GM04503 (cell line): ENCODE measurements at regions not wholly inside any gene's neighbourhood (a gene's known extent, or its start where the extent isn't known, plus 50 kb on each side); places are given as distances from the start of the nearest gene placed in this dataset.
"Not testable (repeated sequence)": the region's sequence is repeated elsewhere in the genome, so short reads cannot be mapped to it uniquely, and the experiment has no call there.

Source experiments
- DNase-seq: peaks from one replicate; pipeline ENCODE4 v3.0.0-alpha.2; 2012; ENCODE audit warnings: low read depth

DNA sequence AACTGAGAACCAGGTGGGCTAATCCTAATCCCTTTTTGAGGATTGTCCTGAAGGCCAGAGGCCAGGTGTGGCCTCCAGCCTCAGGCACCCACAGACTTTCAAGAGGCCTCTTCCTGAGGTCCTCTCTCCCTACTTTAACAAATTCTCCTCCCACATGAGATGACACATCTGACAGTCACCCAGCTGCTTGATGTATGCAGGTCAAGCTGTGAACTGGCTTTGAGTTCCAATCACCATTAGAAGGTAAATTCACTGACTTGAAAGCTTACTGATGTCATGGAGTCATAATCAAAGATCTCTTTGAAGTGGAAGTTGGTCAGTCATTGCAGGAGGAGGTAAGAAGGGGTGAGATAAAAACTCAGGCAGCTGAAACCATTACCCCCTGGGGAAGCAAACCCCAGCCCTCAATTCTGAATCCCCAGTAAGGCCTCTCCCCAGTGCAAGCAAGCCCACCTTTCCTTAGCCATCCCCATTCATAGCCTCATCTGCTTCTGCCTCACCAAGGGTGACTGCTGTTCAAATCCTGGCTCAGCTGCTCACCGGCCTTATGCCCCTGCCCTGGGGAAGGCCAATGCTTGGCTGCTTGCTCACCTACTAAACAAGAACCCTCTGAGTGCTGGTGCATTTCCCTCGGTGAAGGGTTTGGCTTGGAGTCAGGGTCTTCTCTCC lies 196.3 kb downstream of the BCL2L11 start:
- not testable (repeated sequence) for DNase-seq

DNA sequence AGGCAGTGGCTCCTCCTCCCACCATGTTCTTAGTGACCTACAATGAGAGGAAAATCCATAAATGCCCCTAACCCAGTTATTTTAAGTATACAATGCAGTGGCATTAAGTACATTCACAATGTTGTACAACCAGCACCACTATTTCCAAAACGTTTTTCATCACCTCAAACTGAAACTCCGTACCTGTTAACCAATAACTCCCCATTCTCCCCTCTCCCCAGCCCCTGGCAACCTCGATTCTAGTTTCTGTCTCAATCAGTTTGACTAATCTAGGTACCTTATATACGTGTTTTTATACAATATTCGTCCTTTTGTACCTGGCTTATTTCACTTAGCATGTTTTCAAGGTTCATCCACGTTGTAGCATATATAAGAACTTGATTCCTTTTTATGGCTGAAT lies 198.8 kb downstream of the BCL2L11 start:
- DNase-seq = not testable (repeated sequence)

DNA sequence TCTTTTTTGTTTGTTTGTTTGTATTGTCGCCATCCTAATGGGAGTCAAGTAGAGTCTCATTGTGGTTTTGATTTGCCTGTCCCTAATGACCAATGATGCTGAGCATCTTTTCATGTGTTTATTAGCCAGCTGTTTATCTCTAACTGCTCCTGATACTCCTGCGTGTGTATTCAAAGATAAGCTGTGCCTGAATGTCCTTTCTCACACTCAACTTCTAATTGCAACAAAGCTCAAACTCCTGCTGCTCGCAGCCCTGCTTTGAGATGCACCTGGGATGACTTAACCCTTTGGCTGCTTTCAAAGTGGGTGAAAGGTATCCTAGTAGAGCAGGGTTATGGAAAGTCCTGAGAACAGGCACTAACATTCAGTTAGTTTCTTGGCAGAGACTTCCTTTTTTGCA lies 199.6 kb downstream of the BCL2L11 start:
- DNase-seq = not testable (repeated sequence)

DNA sequence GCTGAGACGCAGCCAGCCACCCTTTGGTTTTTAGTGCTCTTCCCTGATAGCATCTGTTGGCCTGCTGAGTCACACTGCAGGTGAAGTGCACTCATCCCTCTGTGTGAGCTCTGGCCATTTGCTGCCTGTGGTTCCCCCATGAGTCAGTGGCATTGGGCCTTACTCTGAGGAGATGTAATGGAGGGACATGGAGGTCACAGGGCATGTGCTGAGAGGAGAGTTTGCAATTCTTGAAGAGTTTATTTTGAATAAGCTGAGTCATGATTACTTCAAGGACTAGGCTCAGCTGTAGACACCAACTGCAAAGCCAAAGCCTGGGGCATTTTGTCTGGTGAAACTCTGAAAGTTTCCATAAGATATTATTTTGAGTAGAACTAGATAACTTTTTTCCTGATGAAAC lies 200.3 kb downstream of the BCL2L11 start:
- peak; percentile 57 for DNase-seq

DNA sequence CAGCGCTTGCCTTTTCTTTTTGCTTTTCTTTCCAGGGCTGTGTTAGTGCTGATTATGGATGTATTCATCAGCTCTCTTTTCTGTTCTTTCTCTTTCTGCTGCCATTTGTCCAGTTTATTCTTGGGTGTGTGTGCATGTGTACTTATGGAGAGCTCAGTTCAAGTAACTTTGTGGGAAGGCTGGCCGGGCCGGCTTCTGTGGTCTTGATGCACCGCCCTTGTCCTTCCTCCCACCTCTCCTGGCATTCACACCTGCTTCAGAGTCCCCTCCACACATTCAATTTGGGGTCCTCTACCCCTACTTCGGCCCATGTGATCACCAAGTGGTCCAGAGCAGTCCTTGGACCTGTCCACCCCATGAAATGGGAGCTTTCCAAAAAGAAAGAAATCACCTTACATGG lies 202.7 kb downstream of the BCL2L11 start:
- not testable (repeated sequence) for DNase-seq

DNA sequence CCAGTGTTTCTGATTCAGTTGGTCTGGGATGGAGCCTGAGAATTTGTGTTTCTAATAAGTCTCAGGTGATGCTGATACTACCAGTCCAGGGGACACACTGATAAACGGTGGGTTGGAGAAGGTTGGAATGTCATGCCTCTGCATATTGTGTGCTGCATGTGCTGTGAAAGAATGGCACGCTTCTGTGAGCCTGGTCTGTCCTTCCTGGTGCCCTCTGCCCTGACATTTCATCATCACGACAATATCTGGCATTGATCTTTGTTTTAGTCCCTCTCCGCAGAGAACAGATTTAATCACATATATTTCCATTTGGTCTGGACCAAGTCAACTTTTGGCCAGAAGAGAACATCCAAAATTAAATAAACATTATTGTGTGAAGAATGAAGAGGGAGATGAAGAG lies 207.0 kb downstream of the BCL2L11 start:
- not testable (repeated sequence) for DNase-seq

DNA sequence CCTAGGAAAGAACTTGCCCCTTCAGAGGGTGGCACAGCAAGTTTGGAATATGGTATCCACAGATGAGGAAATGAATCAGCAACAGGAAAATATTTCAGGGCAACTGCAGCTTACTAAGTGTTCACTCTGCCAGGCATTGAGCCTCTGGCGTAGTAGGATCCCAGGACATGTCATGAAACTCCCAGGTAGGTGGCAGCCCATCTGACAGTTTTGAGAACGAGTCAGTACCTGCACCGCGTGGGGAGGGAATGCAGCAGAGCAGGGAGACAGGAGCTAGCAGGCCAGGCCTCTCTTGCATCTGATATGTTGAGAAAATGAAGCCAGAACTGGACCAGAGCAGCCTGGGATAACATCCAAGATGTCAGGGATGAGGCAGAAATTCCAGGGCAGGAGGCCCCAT lies 208.6 kb downstream of the BCL2L11 start:
- not testable (repeated sequence) for DNase-seq

DNA sequence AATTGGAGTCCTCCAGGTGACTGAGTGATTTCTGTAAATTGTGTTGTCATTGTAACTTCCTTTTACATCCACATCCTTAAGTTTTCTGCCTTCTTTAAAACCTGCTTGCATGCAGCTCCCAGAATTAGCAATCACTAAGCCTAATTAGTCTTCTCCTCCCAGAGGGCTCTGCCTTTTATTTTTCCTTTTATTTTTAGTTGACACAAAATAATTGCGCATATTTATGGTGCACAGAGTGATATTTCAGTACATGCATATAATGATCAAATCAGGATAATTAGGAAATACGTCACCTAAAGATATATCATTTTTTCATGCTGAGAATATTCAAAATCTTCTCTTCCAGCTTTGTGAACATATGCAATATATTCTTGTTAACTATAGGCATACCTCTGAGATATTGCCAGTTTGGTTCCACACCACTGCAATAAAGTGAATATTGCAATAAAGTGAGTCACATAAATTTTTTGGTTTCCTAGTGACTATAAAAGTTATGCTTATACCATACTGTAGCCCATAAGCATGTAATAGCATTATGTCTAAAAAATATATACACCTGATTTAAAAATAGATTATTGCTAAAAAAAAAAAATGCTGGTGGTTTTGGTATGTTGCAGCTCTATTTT lies 210.5 kb downstream of the BCL2L11 start:
- DNase-seq = not testable (repeated sequence)

DNA sequence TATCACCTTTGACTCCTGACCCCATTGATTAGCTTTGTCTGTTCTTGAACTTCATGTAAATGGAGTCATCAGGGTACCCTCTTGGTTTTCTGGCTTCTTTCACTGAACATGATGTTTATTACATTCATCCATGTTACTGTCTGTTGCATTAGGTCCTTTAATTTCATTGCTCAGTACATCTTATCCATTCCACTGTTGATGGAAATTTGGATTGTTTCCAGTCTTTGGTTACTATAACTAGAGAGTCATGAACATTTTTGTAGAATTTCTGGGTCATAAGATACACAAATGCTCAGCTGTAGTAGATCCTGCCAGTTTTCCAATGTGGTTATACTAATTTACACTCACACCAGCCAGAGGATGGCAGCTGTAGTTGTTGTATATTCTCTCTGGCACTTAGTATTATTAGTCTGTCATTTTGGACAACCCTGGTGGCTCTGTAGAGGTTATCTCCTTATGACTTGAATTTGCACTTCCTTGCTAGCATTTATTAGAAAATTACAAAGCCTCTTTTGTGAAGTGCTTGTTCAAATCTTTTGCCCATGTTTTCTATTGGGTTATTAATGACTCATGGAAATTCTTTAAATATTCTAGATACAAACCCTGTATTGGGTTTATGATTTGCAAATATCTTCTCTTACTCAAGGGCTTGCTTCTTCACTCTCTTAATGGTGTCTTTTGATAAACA lies 214.7 kb downstream of the BCL2L11 start:
- DNase-seq = not testable (repeated sequence)

DNA sequence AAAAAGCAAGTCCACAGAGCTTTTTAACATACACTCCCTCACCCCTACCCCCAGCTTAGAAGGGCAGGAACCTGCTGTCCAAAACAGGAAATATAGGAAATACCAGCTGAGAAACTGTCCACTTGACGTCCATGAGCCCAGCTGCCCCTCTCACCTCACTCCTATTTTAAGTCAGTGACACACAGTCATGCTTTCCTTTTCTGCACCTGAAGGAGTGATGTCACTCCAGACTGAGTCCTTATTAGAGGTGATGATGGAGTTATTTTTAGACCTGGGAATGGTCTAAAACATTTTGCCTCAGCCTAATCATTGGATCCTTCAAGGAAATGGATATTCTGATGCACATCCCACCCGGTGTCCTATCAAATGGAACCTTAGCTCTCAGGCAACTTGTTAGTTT lies 217.8 kb downstream of the BCL2L11 start:
- not testable (repeated sequence) for DNase-seq

DNA sequence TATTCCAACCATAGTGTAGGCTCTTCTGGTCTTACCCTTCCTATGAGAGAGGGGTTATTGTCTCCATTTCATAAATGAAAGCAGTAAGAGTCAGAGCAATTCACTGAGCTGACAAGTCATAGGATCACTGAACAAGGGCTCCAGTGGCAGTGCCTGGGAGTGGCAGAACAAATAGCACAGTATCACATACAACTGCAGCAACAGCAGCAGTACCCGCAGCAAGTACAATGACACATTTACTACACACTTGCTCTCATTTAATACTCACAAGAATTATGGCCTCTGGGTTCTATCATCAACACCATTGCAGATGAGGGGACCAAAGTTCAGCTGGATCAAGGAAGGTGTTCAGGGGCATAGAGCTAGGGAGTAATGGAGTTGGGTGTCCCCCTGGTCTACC lies 218.8 kb downstream of the BCL2L11 start:
- not testable (repeated sequence) for DNase-seq

DNA sequence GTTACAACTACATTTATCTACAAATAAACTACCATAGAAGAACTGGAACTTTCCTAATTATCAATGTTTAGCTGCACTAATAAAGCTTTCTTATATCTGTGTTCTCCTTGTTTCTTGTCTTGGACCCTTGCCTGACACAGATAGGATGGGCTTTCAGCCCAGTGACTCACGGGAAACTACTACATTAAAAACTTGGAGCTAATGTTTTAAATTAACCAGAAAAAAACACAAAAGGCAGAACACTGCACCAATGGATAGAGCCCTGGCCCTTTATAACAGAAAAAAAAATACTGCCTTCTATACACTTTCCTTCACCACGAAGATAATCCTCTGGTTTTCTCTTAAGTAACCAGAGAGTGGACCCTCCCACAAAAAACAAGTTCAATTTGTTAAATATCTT lies 223.9 kb downstream of the BCL2L11 start:
- DNase-seq = not testable (repeated sequence)

DNA sequence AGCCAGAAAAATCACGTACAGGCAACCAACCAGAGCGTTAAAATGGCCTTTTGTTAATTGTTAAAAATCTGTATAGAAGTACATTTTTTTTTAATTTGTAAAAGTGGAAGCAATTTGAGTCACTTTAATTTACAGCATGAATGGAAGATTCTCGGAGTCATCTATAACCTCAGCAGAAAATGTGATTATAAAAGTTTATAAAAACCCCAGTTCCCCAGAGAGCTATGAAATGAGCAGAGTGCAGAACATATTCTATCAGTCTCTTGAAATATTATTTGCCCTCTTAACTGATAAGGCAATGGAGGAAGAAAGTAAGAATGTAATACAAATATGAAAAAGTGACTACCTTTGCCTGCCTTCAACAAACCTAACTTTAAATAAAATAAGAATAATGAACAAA lies 224.7 kb downstream of the BCL2L11 start:
- not testable (repeated sequence) for DNase-seq

DNA sequence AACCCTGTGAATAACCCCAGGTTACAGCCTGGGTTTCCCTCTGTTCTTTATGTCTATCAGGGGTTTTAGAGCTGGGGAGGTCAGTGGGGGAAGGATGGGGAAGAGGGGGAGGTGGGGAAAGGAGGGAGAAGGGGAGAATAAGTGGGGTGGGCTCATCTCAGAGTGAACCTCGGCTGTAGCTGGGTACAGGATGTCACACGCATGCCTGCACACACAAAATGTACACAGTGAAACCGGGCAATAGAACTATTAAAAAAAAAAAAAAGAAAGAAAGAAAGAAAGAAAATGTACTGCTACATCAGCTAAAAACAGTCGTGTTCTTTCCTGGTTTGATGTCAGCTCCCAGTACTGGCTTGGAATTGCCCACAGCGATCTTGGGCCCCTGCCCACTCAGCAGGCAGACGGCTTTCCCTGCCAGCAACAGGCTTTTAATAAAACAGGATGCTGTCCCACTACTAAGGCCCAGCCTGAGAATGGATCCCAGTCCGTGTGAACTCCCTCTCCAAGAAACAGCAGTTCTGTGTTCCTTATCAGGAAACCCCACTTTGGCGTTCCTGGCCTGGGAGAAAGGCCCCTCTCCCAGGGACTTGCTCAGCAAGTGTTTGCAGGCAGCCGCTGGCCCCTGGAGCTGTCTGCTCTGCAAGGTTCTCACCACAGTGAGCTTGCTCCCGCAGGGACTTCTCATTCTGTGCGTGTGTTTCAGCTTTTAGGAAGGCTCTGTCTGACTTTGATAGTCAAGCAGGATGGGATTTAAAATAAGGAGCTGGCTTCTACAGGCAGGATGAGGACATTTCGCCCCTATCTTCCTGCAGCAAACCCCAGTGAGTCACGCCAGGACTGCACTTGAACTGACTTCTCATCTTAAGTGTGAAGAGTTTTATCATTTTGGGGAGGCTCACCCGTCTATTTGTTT lies 225.6 kb downstream of the BCL2L11 start:
- not testable (repeated sequence) for DNase-seq

DNA sequence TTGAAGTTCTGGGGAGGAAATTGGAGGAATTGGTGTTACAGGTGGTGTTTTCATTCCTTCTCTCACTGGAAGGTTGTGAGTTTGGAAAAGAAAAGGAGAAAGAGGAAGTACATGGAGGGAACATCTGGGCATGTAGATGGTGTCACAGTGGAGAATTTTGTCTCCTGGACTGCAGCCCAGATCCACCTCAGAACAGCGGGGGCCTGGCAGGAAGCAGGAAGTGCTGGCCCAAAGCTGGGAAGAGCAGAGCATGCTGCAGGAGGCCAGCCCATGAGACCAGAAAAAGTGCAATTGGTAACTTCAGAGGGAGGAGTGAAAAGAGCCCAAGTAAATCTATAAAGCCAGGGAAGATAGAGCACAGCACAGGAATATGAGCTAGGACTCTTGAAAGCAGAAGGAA lies 227.0 kb downstream of the BCL2L11 start:
- not testable (repeated sequence) for DNase-seq

DNA sequence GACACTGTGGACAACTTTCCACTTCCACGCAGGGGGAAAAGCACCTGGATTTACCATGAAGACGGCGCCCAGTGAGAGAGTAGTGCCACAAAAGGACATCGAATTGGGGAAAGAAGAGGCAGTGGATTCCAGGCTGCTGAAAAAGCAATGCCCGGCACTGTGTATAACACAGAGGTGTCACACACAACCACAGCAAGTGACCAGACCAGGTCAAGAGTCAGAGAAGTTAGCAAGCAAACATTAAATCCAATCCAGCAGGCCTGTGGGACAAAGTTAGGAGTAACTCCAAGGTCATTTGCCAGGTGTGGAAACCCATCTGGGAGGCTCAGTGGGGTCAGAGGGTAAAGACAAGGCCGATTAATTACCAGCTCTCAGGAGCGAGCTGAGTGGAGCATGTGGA lies 227.6 kb downstream of the BCL2L11 start:
- DNase-seq = not testable (repeated sequence)

DNA sequence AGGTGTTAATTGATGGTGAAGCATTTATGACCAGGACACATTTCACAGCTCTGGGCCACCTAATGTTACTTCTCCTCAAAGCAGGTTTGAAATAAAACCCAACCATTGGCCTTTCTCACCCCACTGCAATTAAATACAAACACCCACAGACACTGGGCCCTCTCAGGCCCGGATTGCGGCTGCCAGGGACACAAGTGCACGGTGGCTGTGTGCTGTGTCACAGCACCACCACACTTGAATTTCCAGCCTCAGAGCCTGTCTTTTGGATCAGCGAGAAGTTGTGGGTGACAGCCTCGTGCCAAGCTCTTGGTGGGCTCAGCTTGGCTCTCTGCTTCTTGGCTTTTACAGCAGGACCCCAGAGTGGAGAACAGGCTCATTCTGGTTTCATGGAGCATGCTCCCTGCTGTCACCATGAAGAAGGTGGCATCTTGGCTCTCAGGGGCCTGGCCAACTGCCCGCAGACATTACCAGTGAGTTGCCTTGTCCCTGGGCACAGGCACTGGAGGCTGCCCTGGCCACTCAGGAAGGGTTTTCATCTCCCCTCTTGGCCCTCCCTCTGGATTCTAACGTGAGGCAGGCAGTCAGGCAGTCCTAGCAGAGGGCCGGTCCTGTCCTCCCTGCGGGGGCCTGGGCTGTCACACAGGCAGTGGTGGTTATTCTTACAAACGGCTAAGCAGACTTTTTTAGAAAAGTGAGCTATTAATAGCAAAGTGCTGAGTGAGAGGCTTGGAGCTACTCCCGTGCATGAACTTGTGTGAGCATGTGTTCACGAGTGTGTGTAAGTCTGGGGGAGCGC lies 234.5 kb downstream of the BCL2L11 start:
- DNase-seq = not testable (repeated sequence)

DNA sequence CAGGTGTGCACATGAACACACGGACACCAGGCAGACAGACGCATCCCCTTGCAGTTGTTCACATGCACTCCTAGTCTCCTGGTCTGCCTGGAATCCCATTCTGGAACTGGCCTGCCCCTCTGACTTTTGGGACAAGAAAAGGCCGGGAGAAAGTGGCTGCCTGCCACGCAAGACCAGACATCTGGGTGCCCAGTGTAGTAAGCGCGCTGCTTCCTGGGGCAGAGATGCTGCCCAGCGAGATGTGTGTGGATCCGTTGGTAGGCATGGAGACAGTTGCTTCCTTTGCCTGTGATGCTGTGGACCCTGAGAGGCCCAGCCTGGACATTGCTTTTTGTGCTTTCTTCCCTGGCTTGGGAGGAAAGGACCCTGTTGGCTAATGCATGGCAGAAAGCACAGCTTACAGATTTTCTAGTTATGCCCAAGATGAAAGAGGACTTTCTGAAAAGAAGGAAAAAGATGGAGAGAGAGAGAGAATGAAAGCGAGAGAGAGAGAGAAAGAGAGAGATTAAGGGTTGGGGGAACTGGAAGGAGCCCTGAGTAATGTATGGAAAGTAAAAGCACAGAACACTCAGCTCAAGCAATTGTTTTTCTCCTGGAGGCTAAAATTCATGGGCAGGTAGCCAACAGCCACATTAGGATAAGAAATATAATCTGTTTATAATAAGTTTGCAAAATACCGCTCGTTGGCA lies 235.3 kb downstream of the BCL2L11 start:
- DNase-seq = not testable (repeated sequence)

DNA sequence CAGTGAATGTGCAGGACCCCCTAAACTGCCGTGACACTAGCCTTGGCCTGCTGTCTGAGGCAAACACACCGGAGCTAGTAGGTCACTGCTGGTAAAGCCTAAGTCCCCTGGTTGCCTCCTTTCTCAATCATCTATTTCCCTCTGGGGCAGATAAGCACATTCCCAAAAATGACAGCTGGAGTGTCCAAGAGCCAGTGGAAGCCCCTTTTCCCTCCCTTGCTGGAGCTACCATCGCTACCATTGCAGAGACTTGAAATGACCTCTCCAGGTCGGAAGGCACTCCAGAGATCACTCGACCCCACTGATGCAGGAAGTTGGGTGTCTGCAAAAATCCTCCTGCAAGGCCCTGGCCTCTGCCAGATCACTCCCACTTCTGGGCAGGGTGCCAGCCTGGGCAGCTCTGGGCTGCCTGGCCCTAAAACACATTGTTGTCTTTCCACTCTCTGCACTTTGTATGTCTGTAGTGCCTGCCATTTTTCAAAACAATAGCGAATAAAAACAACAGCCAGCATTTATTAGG lies 235.9 kb downstream of the BCL2L11 start:
- DNase-seq = not testable (repeated sequence)

DNA sequence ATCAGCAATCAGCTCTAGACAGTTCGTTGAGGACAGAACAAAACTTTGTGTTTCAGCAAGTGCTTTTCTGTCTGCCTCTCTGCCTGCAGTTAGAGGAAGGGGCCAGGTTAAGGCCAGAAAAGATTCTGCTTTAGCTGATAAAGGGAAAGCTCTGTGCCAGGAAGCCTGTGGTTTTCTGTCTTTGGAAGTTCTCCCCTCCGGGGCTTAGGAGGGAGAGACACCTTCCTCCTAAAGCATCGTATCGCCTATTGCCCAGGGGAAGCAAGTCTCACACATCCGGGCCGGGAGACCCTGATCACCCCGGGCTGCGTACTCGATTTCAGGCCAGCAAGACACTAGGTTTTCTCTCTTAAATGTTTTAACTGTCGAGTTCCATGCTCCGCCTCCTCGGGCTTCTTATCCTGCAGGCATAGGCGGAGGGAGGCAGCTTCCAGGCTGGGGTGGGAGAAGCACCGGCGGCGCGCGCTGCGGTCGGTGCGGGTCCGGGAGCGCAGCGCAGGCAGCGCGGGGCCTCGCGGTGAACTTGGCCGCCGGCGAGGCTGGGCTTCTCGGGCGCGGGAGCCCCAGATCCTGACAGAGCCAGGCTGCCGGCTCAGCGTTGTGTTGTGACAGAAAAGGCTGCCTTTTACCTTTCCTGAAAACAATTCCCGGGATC lies 245.4 kb downstream of the BCL2L11 start:
- DNase-seq = not testable (repeated sequence)
